ENCODE measurements at regions not wholly inside any gene's neighbourhood (a gene's known extent, or its start where the extent isn't known, plus 50 kb on each side); places are given as distances from the start of the nearest gene placed in this dataset.
"Not testable (repeated sequence)": the region's sequence is repeated elsewhere in the genome, so short reads cannot be mapped to it uniquely, and the experiment has no call there.

DNA sequence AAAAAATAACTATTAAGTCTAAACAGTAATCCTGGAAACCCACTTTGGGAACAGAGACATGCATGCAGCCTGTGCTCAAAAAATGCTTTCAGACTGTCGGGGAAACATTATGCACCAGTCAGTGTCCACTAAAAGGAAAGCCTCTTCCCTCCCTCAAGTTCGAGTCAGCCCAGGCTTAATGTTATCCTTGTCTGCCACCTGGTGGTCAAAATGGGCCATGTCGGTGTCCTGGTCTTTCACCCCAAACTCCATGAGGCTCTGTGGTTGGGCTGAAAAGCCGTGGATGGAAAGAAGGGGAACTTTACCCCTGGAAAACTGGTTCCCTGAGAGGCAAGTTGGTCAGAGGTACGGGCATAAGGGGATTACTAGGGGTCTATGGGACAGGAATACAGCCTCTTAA, 88.4 kb upstream of the ZNF492 start:
- peak; percentile 59 for DNase-seq

GRCh38 chr19:22533761-22534160, 100.4 kb upstream of the ZNF492 start:
- DNase-seq: no peak

DNA sequence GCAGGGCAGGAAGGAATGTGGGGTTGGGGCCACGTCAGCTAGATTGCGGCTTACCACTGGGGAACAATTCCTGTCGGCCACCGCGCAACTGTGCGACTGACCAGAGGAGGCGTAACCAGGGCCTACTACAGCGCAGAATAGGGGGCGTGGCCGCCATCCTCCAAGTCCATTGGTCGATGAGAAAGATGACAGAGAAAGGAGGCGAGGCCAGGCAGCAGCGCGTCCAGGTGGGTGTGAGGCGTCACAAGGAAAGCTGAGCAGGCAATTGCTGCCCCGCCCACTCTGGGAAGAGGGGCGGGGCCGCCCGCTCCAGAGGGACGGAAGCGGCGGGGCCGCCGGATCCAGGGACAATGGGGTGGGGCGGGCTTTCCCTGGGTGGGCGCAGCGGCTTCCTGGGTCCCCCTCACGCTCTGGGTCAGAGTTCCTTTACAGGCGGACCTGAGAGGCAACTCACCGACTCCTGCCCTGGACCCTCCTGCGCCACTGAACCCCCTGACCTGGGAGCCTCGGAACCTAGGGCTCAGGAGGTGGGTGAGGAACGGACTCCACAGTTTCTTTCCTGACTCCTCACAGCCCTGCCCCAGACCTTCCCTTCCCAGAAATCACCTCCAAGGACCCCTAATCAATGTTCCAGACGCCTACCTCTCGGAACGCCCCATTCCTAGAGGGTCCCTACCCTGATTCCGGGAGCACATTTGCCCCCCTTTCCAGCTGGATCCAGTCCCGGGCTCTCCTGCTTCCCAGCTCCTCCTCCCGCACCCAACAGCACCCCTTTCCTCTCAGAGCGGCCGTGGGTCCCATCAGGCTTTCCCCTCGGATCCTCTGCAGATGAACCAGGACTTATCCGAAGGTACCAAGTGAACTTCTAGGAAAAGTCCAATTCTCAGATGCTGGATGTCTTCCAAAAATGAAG, 101.5 kb upstream of the ZNF492 start:
- DNase-seq: peak; percentile 8

DNA sequence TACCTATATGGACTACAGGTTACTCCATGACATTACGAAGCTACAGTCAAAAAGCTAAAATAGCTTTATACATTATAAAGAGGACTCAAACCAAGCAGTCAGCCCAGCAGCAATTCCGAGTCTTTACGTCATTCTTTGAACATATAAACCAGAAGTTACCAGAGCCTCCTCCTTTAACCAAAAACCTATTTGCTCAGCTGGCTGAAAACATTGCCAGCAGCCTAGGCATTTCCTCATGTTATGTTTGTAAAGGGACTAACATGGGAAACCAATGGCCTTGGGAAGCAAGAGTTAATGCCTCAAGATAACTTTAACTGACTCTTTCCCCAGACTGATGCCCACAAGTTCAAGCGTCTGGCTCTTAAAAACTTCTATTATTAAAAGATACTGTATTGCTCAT, 104.1 kb upstream of the ZNF492 start:
- DNase-seq: no peak

DNA sequence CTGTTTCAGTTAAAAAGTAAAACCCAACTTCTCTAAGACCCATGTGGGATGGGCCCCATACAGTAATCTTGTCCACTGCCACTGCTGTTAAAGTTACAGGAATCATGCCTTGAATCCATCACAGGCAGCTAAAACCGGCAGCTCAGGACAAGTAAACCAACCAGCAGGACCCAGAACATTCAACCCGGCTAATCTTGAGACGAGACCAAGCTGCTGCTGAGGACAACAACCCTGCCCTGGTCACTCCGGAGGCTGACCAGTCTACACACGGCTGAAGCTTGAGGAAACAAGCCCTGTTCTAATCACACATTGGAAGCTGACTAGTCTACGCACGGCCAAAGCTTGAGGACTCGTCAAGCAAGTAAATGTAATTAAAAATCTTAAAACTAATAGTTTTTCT, 105.2 kb upstream of the ZNF492 start:
- no peak for DNase-seq

DNA sequence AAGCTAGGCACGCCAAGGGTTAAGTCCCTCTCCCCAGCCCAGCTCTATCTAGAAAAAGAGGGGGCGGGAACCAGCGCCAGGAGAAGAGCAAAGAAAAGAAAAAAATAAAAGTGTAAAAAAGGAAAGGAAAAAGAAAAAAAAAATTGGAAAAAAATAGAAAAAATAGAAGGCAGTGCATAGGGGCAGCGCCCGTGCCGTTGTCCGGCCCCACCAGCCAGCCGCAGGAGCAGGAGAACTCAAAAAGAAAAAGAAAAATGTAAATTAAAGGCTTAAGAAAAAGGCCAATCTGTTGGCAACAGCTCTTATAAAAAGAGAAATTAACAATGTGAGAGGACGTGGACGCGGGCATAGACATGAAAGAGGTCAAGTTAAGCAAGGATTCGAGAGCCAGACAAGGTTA, 105.4 kb upstream of the ZNF98 start:
- DNase-seq: no peak

- no peak for DNase-seq
These were observed 104.6 kb upstream of the ZNF98 start for GRCh38 chr19:22526661-22527272.

- DNase-seq: no peak
These were observed 101.8 kb upstream of the ZNF98 start for GRCh38 chr19:22523940-22524339.

DNA sequence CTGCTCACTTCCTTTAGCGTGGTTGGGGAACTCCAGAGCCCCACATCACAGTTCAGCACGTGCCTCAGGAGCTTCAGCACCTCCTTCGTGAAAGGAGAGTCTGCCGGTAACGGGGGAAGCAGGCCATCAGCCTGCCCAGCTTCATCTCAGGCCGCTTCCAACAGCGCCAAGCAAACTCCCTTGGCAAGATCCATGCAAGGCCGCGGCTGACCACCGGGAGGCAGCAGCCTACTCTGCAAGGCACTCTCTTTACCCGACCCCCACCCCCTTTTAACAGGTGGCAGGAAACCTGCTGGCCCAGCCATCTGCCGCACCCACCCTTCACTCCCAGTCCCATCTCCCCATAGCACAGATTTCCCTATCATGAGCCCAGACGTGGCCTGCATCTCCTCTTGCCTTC, 97.4 kb upstream of the ZNF98 start:
- DNase-seq: not testable (repeated sequence)

DNA sequence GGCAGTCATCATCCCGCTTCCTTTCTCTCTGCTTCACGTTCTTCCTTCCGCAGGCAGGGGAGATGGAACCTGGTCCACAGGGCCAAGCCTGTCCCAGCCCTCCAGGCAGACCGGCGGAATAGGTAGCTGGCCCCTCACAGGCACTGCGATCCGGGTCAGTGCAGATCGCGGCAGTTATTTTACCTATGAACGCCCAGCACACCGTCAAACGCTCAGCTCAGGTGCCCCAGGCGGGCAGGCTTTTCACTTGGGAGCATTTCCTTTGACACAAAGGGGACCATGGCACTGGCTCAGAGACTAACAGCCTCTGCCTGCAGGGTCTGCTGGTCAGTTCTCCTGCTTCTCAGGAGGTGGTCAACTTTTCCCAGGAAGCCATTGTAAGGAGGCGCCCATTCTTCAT, 97.0 kb upstream of the ZNF98 start:
- DNase-seq: no peak

- no peak for DNase-seq
These were observed 95.6 kb upstream of the ZNF98 start for GRCh38 chr19:22517496-22518411.

DNA sequence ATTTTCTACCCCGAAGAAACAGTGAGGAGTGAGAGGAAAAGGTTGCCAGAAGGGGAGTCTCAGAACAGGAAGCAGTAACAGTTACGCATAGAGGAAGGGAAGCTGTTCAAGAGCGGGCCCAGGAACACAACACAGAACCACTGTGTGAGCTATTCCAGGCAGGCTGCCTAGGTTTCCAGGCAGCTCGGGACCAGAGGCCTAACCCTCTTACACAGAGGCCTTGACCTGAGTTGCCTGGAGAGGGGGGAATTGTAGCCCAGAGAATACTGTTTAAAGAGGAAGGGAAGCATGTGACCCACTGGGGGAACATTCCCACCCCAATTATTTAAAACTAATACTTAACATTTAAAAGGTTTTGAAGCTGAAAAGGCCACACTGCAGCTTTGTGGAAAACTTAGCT, 93.3 kb upstream of the ZNF98 start:
- no peak for DNase-seq

DNA sequence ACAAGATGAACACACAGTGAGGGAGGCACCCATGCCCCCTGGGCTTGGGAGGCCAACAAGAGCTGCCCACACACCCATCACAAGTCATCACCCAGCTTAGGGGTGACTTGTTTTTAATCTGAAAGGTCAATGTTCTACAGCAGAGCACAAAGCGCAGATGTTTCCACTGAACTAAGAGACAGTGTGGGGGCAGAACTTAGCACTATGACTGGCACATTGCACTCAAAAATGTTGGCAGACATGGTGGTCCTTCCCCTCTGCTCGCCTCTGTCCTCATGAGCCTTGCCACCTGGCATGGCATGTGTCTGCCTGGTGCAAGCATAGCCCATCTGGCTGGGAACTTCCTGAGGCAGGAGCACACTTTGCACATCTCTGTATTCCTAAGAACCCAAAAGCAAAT, 81.4 kb upstream of the ZNF98 start:
- no peak for DNase-seq

GRCh38 chr19:22502766-22503165, 80.6 kb upstream of the ZNF98 start:
- DNase-seq: no peak

- not testable (repeated sequence) for DNase-seq
These were observed 76.8 kb upstream of the ZNF98 start for GRCh38 chr19:22498831-22499430.

- no peak for DNase-seq
These were observed 69.6 kb upstream of the ZNF98 start for GRCh38 chr19:22491746-22492145.

- not testable (repeated sequence) for DNase-seq
These were observed 61.4 kb upstream of the ZNF98 start for GRCh38 chr19:22483514-22483913.

- DNase-seq: no peak
These were observed 50.1 kb upstream of the ZNF98 start for GRCh38 chr19:22472180-22472637.

All from NCI-H82 (cell line).